NCI-H526 (cell line): ENCODE measurements at regions not wholly inside any gene's neighbourhood (a gene's known extent, or its start where the extent isn't known, plus 50 kb on each side); places are given as distances from the start of the nearest gene placed in this dataset.
A peak's percentile ranks its signal among the peaks of the same experiment; 100 is the strongest.

Experiments used
- DNase-seq, 2 experiments: peaks; one replicate each; lab custom pipeline; 2025; lab: John Stamatoyannopoulos, UW

- no peak for DNase-seq
Measured at GRCh38 chr20:7627734-7628663, 312.3 kb downstream of the HAO1 start.

GRCh38 chr20:7629880-7630279, 310.4 kb downstream of the HAO1 start:
- DNase-seq, result no peak

GRCh38 chr20:7637184-7637583, 303.1 kb downstream of the HAO1 start:
- DNase-seq, result no peak

GRCh38 chr20:7650086-7650879, 290.0 kb downstream of the HAO1 start:
- DNase-seq, result no peak

GRCh38 chr20:7654231-7654630, 286.0 kb downstream of the HAO1 start:
- DNase-seq, result no peak

GRCh38 chr20:7656687-7657467, 283.4 kb downstream of the HAO1 start:
- peak; percentile 18 to 19 for DNase-seq

GRCh38 chr20:7657569-7657968, 282.7 kb downstream of the HAO1 start:
- no peak for DNase-seq

GRCh38 chr20:7660165-7660564, 280.1 kb downstream of the HAO1 start:
- DNase-seq, result no peak

- DNase-seq, result no peak
Measured at GRCh38 chr20:7665376-7665775, 274.9 kb downstream of the HAO1 start.

GRCh38 chr20:7667194-7667593, 273.1 kb downstream of the HAO1 start:
- no peak for DNase-seq

GRCh38 chr20:7672571-7672970, 267.7 kb downstream of the HAO1 start:
- no peak for DNase-seq

GRCh38 chr20:7673841-7674240, 266.4 kb downstream of the HAO1 start:
- DNase-seq, result no peak

GRCh38 chr20:7682916-7683315, 257.3 kb downstream of the HAO1 start:
- no peak for DNase-seq

- DNase-seq, result peak; percentile 78 to 85
Measured at GRCh38 chr20:7687065-7687464, 253.2 kb downstream of the HAO1 start.

- DNase-seq, result no peak
Measured at GRCh38 chr20:7689151-7689550, 251.1 kb downstream of the HAO1 start.

GRCh38 chr20:7691647-7692269, 248.5 kb downstream of the HAO1 start:
- DNase-seq, result no peak

GRCh38 chr20:7692478-7692877, 247.8 kb downstream of the HAO1 start:
- no peak for DNase-seq

- DNase-seq, result no peak
Measured at GRCh38 chr20:7693761-7694160, 246.5 kb downstream of the HAO1 start.

GRCh38 chr20:7695051-7695495, 245.2 kb downstream of the HAO1 start:
- peak; percentile 16 to 36 for DNase-seq

- DNase-seq, result no peak
Measured at GRCh38 chr20:7695635-7696034, 244.6 kb downstream of the HAO1 start.

GRCh38 chr20:7696311-7696710, 243.9 kb downstream of the HAO1 start:
- DNase-seq, result no peak

- no peak for DNase-seq
Measured at GRCh38 chr20:7702141-7702540, 238.1 kb downstream of the HAO1 start.
